HG02973 (cell line): ENCODE measurements at regions not wholly inside any gene's neighbourhood (a gene's known extent, or its start where the extent isn't known, plus 50 kb on each side); places are given as distances from the start of the nearest gene placed in this dataset.
"Not testable (repeated sequence)": the region's sequence is repeated elsewhere in the genome, so short reads cannot be mapped to it uniquely, and the experiment has no call there.

Source experiments
- ATAC-seq: cut with Tn5 transposase; IDR thresholded peaks from one replicate; pipeline ENCODE4 v1.9.1; 2021; ENCODE audit warnings: moderate library complexity; ENCODE audit not compliant: unreplicated experiment

DNA sequence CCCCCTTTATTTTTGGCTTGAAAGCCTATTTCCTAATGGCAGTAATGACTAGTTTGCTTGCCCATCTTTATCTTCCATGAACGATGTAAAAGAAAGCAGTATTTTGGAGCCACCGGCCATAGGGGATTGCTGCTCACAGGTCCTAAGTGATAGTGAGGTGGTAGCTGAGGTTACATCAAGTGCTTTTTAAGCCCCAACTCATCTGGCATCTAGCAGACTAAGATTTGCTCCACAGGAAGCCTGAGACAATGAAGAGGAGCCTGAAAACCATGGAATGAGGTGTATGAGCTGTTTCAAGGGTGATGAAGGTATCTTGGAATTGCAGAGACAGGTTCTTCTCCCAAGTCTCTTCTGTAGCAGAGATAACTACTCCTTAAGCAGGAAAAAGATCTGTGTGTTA is 496.3 kb downstream of the XPNPEP1 start:
- no peak for ATAC-seq

DNA sequence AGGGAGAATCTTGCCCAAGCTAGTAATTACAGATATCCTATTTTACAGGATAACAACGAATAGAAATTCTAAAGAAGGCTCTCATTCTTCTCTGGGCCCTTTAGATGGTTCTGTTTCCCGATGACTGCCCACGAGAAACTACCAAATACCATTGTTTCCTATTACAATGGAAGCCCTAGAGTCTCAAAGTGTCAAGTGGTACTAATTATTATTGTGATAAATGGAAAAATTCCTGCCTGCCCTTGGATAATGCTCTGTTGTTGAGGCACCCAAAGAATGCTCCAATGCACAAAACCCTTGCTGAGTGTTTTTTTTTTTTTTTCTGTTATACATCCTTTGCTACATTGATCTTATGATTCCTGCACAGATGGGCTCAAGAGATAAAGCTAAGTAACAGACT is 504.5 kb downstream of the XPNPEP1 start:
- ATAC-seq = no peak

DNA sequence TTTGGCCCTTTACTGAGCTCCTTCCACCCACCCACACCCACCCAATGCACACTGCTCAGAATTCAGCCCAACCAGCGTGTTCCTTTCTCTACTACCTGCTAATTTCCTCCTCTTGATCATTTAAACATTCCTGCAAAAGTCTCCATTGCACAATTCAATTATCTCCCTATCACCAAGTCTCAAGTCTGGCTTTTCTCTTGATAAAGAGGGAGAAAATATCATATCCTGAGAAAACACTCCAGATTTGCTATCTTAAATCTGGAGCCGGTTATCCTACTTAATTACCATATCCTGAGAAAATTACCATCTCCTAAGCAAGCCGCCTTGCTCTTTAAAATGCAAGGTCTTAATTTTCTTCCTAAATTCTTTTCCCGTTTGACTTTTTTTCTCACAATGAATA is 505.5 kb downstream of the XPNPEP1 start:
- ATAC-seq = no peak

DNA sequence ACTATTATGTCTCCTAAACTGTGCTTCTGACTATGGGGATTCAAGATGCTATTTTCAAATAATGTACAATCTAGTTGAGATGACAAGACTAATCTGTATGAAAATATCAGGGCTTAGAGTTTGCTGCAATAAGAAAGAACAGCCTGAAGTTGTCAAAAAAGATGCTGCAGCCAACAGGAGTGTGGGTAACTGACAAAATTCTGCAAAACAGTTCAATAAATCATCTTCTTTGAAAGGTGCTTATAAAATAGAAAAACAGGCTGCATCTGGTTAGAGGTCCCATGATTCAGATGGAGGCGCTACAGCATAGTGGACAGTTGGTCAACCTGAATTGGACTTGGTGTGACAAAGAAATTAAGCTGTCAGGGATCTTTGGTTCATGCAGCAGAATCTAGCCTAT is 511.0 kb downstream of the XPNPEP1 start:
- ATAC-seq = no peak

DNA sequence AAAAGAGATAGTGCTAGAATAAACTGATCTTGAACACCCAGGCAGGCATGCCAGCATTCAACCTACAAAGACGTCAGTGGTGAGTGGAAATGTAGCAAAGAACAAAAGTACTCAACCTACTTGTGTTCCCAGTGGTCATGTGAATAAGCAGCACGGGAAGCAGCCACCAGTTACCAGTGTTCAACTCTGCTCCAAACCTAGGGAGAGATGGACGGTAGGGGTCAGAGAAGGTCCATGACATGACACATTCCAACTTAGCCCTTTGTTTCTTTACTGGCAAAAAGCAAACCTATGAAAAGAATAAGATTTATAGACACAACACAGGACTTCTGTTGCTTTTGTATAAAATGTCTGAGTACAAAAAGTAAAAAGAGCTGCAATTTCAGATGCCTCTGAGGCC is 511.4 kb downstream of the XPNPEP1 start:
- no peak for ATAC-seq

DNA sequence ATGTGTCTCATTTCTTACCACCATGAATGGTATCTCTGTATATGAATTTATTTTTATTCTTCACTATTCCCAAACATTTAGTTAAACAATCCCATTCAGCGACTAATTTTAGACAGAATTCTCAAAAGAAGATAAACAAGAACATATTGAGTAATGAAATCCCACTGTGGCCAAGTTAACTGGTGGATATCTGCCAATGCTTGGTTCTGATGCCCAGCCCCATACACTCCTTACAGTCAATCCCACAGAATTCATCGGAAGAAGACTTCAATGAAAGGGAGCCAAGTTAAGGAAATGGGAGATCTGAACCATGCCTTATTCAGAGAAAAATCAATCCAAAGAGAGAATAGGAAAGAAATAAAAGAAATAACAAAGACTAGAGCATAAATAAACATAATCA is 518.0 kb downstream of the XPNPEP1 start:
- no peak for ATAC-seq

DNA sequence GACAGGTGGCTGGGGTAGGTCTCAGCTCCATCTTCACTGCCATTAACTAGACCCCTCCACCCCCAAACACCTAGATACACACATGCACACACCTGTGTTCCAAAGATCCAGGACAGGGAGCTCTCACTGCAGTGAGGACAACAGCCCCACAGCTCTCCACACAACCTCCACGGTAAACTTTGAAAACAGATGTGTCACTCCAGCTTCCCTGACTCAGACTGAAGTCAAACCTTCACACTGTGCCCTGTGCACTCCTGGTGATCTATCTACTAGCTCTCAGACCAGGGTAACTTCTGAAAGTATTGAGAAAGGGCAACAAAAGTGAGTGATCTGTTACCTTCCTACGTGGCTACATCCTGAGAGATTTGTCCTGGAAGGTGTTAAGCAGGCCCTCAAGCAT is 519.8 kb downstream of the XPNPEP1 start:
- no peak for ATAC-seq

DNA sequence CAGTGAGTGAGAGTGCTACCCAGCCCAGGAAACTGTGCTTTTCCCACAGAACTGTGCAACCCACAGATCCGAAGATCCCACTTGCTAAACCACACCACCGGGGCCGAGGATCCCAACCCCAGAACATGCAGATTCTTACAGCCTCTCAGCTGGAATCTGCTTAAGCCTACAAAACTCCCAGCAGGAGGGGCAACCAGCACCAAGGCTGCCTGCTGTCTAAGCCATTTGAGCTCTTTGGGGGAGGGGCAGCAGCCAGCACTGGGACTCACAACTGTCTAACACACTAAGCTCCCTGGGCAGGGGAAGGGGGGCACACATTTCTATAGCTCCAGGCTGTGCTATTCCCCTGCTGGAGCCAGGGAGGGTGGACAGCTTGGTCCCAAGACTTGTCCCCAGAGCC is 529.9 kb downstream of the XPNPEP1 start:
- ATAC-seq = no peak

DNA sequence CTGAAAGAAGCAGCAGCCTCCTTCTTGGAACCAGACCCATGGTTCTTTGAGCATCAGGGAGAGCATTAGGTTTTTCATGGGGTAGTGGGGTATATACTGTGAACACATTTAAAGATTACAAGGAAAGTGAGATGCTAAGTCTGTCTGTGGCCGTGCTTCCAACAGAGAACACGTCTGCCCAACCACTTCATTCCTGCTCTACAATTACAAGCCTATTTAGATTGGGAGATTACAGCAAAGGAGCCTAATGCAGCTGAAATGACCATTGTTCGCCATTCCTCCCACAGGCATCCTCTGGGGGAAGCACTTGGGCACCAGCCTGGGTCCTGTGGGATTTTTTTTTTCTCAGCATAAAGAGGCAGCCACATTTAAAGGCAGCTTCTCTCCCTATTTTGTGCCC is 536.4 kb downstream of the XPNPEP1 start:
- no peak for ATAC-seq

DNA sequence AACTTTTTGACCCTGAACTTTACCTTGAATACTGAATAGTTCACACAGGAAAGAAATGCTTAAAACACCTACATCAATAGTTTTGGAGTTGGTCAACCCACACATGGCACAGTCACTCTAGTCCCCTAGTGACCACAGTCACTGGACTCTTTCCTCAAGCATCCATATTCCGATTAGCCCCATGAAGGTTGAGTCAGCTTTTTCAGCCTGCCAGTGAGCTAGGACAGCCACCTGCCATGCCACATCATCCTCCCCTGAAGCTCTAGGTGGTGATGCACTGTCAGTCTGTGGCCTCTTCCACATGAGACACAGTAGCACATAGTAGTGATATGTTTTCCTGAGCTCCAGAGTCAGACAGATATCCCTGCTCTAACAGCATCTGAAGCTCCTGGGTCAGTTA is 537.2 kb downstream of the XPNPEP1 start:
- ATAC-seq = no peak

DNA sequence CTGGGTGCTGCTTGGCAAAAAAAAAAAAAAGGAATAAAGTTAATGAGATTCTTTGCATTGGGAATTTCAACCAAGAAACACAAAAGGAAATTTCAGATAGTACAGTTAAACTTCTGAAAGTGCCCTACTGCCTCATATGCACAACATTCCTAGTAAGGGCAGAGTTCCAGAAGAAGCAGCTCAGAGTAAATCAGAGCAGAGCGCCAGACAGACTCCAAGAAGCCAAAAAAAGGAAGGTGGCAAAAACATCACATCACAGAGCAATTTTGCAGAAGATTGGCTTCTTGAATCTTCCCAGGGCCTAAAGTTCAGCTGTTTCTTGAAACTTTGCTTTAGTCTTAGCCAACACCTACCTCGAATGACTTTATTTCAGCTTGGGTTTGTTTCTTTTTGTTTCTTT is 544.1 kb downstream of the XPNPEP1 start:
- ATAC-seq = no peak

DNA sequence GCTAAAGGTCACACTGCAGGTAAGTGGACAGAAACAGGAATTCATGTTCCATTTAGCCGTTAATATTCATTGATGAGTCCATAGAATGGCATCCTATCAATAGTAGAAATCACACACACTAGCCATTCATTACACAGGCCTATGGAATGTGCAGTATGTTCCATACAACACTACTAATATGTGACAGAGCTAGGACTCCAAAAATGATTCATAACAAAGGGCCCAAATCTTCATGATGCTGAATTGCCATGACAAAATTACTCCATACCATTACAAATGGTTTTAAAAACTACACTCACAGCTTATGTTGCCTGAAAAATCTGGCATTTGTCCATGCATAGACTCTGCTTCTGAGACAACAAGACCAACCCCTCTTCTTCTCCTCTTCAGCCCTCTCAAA is 549.1 kb downstream of the XPNPEP1 start:
- no peak for ATAC-seq

DNA sequence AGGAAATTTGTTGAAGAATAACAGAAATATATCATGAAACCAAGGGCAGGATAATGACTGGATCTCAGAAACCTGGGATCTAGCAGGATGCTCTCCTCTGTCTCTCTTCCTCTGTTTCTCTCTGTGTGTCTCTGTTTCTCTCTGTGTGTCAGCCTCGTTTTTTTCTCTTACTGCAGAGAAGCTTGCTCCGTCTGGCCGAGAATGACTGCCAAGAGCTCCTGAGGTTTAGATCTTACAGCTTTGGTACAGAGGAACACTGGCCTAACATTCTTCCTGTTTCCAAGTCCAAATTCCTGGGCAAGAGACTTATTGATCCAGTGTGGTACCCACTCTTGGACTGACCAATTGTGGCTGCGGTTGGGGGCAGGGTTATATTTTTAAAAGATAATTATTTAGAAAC is 564.0 kb downstream of the XPNPEP1 start:
- no peak for ATAC-seq

DNA sequence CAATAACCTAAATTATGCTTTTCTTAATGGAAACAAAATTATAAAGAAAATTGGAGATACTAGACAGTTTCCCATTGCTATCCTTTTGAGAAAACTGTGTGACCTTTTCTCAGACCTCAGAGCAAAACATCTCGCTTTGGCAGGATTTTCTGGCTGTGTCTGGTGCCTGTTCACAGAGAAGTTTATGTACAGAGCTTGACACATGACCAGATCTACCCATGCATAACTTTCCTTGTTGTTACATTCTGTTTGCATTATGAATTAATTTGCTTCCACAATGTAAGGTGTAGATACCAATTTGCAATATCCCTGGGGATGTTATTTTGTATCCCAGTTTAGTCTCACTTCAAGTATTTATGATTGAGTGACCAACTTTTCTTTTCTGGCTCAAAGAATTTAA is 565.0 kb downstream of the XPNPEP1 start:
- ATAC-seq = no peak

DNA sequence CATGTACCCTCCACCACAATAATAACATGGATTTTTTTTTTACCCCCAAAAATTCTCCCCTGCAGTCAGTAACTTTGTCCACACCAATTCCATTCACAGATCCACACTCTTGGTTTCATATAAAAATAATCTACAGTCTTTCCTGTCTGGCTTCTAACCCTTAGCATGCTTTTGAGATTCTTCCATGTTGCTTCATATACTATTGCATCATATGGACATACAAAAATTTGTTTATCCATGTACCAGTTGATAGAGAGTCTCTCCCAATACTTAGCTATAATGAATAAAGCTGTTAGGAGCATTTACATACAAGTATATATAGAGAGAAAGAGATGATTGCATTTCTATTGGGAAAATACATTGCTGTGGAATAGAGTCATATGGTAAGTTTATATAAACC is 575.0 kb downstream of the XPNPEP1 start:
- ATAC-seq = no peak

DNA sequence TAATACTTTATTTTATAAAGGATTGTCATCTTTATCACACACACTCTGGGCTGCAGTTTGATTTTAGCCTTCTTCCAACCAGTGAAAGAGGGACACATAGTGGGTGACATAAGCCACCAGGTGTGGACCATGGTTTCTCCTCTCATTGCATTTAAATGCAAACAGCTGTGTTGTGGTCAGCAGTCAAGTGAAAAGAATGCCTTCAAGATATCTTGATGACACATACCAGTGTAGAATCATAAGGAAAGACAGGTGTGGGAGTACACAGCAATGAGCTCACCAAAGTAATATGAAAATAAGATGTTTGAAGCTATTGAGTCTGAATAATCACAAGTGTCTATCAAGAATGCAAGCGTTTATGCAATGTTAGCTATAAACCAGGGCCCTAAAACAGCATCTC is 580.0 kb downstream of the XPNPEP1 start:
- ATAC-seq = no peak

DNA sequence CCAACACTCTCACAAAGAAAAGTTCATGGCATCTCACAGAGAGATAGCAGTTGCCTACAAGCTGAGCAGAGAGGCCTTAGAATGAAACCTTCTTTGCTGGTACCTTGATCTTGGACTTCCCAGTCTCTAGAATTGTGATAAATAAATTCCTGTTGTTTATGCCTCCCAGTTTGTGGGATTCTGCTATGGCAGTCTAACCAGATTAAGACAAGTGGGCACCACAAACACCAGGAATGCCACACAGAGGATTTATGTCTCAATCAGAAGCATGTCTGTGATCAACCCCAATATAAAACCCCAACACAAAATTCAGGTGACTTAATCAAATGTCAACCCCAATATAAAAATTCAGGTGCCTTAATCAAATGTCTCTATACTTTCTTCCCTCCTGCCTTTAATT is 581.3 kb downstream of the XPNPEP1 start:
- no peak for ATAC-seq

DNA sequence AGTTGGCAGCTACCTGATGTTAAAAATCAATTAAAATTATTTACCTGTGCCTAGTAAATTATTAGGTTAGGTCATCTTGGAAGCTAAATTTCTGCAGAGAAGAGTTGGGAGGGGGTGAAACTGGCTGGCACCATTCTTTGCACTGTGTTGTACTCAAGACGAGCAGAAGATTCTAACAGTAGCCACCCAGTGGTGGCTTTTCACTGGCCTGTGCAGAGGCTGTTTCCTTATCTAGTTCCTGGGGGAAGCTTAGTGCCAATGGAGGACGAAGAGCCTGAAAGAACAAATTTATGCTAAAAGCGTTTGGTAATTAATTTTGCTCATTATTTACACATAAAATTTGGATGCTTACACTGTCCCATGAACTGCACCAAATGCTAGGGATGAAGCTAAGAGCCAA is 595.3 kb downstream of the XPNPEP1 start:
- ATAC-seq = no peak

DNA sequence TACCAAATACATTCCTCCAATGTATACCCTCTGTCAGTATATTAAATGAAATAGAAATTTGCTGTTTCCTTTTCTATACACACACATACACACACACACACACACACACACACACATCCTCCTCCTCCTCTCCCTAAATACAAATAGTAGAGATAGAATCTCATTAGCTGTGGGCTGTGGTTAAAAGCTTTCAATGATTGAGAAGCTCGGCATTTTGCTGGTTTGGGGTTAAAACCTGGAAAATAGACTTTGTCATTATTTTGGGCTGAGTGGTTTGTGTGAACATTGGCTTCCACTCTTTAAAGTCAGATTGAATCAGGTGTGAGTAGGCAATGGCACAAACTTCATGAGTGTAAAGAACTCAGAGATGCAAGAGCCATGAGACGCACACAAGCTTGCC is 596.0 kb downstream of the XPNPEP1 start:
- no peak for ATAC-seq

DNA sequence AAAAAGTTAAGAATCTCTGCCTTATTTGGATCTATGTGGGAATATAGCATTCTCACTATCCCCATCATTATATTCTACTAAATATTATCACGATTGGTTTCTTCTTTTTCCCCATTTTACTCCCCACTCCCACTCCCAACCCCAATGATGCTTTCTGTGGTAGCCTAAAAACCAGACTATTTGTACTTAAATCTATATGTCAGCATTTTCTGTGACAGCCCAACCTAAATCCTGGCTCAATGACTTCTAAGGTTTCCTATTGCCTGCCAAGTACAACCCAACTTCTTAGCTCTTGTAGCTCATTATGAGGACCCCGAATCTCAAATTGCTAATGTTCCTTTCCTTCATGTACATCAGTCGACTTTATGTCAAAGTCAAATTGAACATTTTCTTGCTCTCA is 598.6 kb downstream of the XPNPEP1 start:
- no peak for ATAC-seq

DNA sequence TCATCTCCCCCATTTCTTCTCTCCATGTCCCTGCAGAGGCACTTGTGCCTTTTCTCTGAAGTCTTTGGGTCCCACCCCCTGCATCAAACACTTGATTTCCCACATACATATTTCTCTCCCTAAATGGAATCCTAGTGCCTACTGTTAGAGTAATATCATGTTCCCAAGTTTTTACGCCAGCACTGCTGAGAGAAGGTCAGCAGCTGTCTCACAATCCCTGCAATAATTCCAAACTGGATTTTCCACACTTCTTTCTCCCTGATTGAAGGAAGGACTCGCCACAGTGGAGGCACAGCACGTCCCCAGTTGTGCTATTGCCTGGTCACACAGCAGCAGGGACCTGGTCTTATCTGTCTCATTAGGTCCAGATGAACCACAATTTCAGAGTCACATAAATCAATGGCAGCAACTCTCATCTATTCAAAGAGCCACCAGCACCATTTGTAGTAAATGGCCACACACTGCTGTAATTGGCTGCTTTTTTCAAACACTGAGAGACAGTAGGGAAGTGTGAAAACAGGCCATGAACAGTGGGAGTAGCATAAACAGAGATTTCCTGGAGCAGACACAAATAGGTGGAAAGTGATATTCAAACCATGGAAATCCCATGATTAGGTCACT is 605.5 kb downstream of the XPNPEP1 start:
- no peak for ATAC-seq

DNA sequence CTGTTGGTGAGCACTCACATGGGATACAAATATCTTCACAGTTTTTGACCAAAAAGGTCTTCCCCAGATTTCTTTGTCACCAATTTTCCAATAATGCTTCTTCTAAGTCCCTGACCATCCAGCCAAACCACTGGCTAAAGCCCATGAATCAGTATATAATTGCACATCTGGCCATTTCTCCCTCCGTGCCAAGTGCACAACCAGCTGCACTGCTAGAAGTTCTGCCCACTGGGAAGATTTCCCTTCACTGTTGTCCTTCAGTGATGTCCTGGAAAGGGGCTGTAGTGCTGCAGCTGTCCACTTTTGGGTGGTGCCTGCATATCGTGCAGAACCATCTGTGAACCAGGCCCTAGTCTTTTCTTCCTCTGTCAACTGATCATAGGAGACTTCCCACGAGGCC is 609.3 kb downstream of the XPNPEP1 start:
- not testable (repeated sequence) for ATAC-seq

DNA sequence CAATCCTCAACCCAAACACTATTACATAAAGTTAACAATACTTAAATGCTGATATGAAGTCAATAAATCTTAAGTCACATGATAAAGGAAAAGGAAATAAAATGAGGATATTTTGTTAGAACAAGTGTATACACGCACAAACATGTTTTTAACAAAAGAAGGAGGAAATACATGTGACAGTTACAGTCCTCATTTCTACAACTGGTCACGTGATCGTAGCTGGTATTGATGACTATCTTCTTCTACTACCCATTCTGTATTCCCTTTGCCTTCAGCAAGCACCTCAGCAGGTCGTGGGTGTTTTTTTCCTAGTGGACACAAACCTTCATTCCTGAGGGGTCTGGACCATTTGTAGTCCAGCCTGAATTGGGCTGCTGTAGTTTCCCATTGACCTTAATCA is 610.8 kb downstream of the XPNPEP1 start:
- not testable (repeated sequence) for ATAC-seq

DNA sequence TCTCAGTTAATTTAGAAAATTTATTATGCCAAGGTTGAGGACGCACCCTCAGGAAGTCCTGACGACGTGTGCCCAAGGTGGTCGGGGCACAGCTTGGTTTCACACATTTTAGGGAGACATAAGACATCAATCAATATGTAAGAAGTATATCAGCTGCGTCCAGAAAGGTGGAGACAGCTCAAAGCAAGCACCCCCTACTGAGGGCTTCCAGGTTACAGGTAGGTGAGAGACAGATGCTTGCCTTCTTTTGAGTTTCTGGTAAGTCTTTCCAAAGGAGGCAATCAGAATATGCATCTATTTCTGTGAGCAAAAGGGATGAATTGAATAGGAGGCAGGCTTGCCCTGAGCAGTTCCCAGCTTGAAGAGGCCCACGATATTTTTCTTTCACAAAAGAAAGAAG is 614.3 kb downstream of the XPNPEP1 start:
- ATAC-seq = no peak
